ENCODE measurements at regions not wholly inside any gene's neighbourhood (a gene's known extent, or its start where the extent isn't known, plus 50 kb on each side); places are given as distances from the start of the nearest gene placed in this dataset.

- TF ChIP-seq POLR2AphosphoS5 (IDR thresholded peaks at IDR 0.05; ENCODE audit: low read depth, low read length) (no peak), TAF1 (IDR thresholded peaks at IDR 0.05; ENCODE audit: low read depth, low read length) (no peak)
Observed at GRCh38 chr14:35975814-35976213, 149.7 kb downstream of the BRMS1L start.
